Peyer's patch (tissue), 4 donors: ENCODE measurements at regions not wholly inside any gene's neighbourhood (a gene's known extent, or its start where the extent isn't known, plus 50 kb on each side); places are given as distances from the start of the nearest gene placed in this dataset.

Experiments used
- POLR2A ChIP-seq, 2 donors: fragments of 450-650 bp; IDR thresholded peaks; one replicate each; pipeline ENCODE4 v1.5.1; 2017; ENCODE audit warnings: antibody characterized with exemption in 2 of 2, mild to moderate bottlenecking in 2 of 2, moderate library complexity in 2 of 2
- TF ChIP-seq, protein P1 (sequence below), 6 experiments: fragments of 450-650 bp in 4 of 6; fragments of 200-600 bp in 2 of 6; sonication (generic) in 1 of 6; IDR thresholded peaks; one replicate each; pipeline ENCODE4 v1.5.1; 2017 to 2019; ENCODE audit warnings: antibody characterized with exemption in 6 of 6, mild to moderate bottlenecking in 3 of 6, moderate library complexity in 1 of 6

DNA sequence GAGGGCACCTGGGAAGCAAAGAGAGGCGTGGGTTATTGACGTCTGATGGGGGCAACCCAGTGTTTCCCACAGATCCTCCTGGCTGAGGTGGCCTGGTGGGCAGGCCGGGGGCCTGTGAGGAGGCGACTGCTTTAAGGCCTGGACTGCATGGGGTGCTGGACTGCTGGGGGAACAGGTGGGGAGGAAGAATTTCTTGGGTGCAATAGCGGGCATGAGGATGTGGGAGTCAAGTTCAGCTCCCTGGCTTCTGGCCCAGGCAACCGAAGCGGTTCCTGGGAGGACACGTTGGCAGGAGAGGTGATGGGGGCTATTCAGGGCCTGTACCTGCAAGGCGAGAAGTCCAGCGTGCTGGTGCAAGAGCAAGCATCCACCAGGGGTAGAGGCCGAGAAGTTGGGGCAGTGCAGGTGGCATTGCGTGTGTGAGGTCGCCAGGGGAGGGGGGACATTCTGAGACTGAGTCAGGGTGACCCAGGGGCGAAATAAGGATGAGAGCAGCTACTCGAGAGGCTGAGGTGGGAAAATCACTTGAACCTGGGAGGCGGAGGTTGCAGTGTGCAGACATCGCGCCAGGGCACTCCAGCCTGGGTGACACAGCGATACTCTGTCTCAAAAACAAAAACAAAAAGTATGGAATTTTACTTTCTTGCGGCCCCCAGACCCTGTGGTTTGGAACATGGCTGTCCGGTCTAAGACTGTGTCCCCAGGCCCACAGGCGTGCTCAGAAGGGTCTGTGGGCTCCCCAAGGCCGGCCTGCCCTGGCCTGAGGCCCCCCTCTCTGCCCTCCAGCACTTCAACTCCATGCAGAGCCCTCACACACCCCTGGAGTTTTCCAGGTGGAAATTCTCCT lies 53.6 kb upstream of the ELN start:
- TF ChIP-seq, protein P1, sequence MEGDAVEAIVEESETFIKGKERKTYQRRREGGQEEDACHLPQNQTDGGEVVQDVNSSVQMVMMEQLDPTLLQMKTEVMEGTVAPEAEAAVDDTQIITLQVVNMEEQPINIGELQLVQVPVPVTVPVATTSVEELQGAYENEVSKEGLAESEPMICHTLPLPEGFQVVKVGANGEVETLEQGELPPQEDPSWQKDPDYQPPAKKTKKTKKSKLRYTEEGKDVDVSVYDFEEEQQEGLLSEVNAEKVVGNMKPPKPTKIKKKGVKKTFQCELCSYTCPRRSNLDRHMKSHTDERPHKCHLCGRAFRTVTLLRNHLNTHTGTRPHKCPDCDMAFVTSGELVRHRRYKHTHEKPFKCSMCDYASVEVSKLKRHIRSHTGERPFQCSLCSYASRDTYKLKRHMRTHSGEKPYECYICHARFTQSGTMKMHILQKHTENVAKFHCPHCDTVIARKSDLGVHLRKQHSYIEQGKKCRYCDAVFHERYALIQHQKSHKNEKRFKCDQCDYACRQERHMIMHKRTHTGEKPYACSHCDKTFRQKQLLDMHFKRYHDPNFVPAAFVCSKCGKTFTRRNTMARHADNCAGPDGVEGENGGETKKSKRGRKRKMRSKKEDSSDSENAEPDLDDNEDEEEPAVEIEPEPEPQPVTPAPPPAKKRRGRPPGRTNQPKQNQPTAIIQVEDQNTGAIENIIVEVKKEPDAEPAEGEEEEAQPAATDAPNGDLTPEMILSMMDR (IDR thresholded peaks at IDR 0.05), result no peak
- no peak for TF ChIP-seq POLR2A (IDR thresholded peaks at IDR 0.05)
